ENCODE measurements at regions not wholly inside any gene's neighbourhood (a gene's known extent, or its start where the extent isn't known, plus 50 kb on each side); places are given as distances from the start of the nearest gene placed in this dataset.
"Not testable (repeated sequence)": the region's sequence is repeated elsewhere in the genome, so short reads cannot be mapped to it uniquely, and the experiment has no call there.

GRCh38 chrY:7285388-7285787 lies 373.8 kb upstream of the AMELY start:
- no peak for DNase-seq
- TF ChIP-seq GATA1 (IDR thresholded peaks at IDR 0.05; ENCODE audit: low read depth, low read length) = no peak
- no peak for TF ChIP-seq POLR2A (IDR thresholded peaks at IDR 0.05; ENCODE audit: low read length)

- DNase-seq = no peak
- TF ChIP-seq GATA1 (IDR thresholded peaks at IDR 0.05; ENCODE audit: low read depth, low read length) = no peak
Observed at GRCh38 chrY:7283001-7283400, 371.4 kb upstream of the AMELY start.

GRCh38 chrY:7280151-7280740 lies 368.7 kb upstream of the AMELY start:
- DNase-seq = not testable (repeated sequence)

GRCh38 chrY:7275751-7276150 lies 364.2 kb upstream of the AMELY start:
- DNase-seq = peak in 1 of 2 experiments; percentile 25
- TF ChIP-seq POLR2A (IDR thresholded peaks at IDR 0.05; ENCODE audit: low read length) = no peak
- no peak for TF ChIP-seq GATA1 (IDR thresholded peaks at IDR 0.05; ENCODE audit: low read depth, low read length)

- DNase-seq = peak; percentile 24 to 47
- TF ChIP-seq GATA1 (IDR thresholded peaks at IDR 0.05; ENCODE audit: low read depth, low read length) = no peak
- no peak for TF ChIP-seq POLR2A (IDR thresholded peaks at IDR 0.05; ENCODE audit: low read length)
Observed at GRCh38 chrY:7275014-7275413, 363.5 kb upstream of the AMELY start.

- TF ChIP-seq POLR2A (IDR thresholded peaks at IDR 0.05; ENCODE audit: low read length) = no peak
- TF ChIP-seq GATA1 (IDR thresholded peaks at IDR 0.05; ENCODE audit: low read depth, low read length) = no peak
- peak; percentile 54 to 64 for DNase-seq
Observed at GRCh38 chrY:7274369-7274913, 362.9 kb upstream of the AMELY start.

- DNase-seq = peak; percentile 90 to 91
- no peak for TF ChIP-seq GATA1 (IDR thresholded peaks at IDR 0.05; ENCODE audit: low read depth, low read length)
- TF ChIP-seq POLR2A (IDR thresholded peaks at IDR 0.05; ENCODE audit: low read length) = no peak
Observed at GRCh38 chrY:7273587-7274203, 362.1 kb upstream of the AMELY start.

GRCh38 chrY:7272556-7273195 lies 361.1 kb upstream of the AMELY start:
- no peak for TF ChIP-seq GATA1 (IDR thresholded peaks at IDR 0.05; ENCODE audit: low read depth, low read length)
- TF ChIP-seq POLR2A (IDR thresholded peaks at IDR 0.05; ENCODE audit: low read length) = no peak
- DNase-seq = peak; percentile 66 to 69

- DNase-seq = no peak
- TF ChIP-seq GATA1 (IDR thresholded peaks at IDR 0.05; ENCODE audit: low read depth, low read length) (no peak), POLR2A (IDR thresholded peaks at IDR 0.05; ENCODE audit: low read length) (no peak)
Observed at GRCh38 chrY:7263773-7264172, 352.2 kb upstream of the AMELY start.

- TF ChIP-seq GATA1 (IDR thresholded peaks at IDR 0.05; ENCODE audit: low read depth, low read length) (no peak), POLR2A (IDR thresholded peaks at IDR 0.05; ENCODE audit: low read length) (no peak)
- no peak for DNase-seq
Observed at GRCh38 chrY:7262531-7262930, 351.0 kb upstream of the AMELY start.

- DNase-seq = no peak
- TF ChIP-seq POLR2A (IDR thresholded peaks at IDR 0.05; ENCODE audit: low read length) (no peak), GATA1 (IDR thresholded peaks at IDR 0.05; ENCODE audit: low read depth, low read length) (no peak)
Observed at GRCh38 chrY:7261254-7261653, 349.7 kb upstream of the AMELY start.

GRCh38 chrY:7240101-7240500 lies 328.5 kb upstream of the AMELY start:
- TF ChIP-seq GATA1 (IDR thresholded peaks at IDR 0.05; ENCODE audit: low read depth, low read length) = no peak
- TF ChIP-seq POLR2A (IDR thresholded peaks at IDR 0.05; ENCODE audit: low read length) = no peak
- no peak for DNase-seq

GRCh38 chrY:7211971-7212370 lies 300.4 kb upstream of the AMELY start:
- no peak for DNase-seq
- TF ChIP-seq POLR2A (IDR thresholded peaks at IDR 0.05; ENCODE audit: low read length) (no peak), GATA1 (IDR thresholded peaks at IDR 0.05; ENCODE audit: low read depth, low read length) (no peak)

GRCh38 chrY:7204456-7204855 lies 292.9 kb upstream of the AMELY start:
- no peak for TF ChIP-seq POLR2A (IDR thresholded peaks at IDR 0.05; ENCODE audit: low read length)

GRCh38 chrY:7182591-7182990 lies 271.0 kb upstream of the AMELY start:
- no peak for DNase-seq
- TF ChIP-seq POLR2A (IDR thresholded peaks at IDR 0.05; ENCODE audit: low read length) (no peak), GATA1 (IDR thresholded peaks at IDR 0.05; ENCODE audit: low read depth, low read length) (no peak)

More at GRCh38 chrY:7204456-7204855, 292.9 kb upstream of the AMELY start:
- DNase-seq = peak in 1 of 2 experiments; percentile 13
